ENCODE measurements at regions not wholly inside any gene's neighbourhood (a gene's known extent, or its start where the extent isn't known, plus 50 kb on each side); places are given as distances from the start of the nearest gene placed in this dataset.
A peak's percentile ranks its signal among the peaks of the same experiment; 100 is the strongest.

DNA sequence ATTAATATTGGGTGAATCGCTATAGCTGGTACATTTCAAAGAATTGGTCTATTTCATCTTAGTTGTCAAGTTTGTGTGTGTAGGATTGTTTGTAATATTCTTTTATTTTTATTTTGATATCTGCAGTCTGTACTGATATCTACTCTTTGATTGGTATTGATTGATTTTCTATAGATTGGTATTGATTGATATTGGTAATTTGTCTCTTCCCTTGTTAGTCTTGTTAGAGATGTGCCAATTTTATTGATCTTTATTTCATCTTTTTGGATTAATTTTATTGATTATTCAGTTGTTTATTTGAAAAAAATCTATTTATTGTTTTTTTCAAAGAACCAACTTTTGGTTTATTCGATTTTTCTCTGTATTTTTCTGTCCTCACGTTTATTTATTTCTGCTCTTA lies 61.4 kb downstream of the TM2D3 start:
- no peak for DNase-seq

DNA sequence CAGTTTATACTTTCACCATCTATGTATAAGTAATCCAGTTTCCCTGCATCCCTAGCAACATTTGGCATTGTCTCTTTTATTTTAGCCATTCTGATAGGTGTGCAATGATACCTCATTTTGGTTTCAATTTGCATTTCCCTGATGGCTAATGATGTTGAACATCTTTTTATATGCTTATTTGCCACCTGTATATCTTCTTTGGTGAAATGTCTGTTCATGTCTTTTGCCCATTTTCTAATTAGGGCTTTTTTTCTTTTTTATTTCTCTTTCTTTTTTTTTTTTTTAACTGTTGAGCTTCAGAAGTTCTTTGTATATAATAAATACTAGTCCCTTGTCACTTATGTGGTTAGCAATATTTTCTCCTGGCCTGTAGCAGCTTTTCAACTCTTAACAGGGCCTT lies 68.9 kb downstream of the TM2D3 start:
- DNase-seq = no peak

GRCh38 chr15:101580431-101580830 lies 71.8 kb downstream of the TM2D3 start:
- DNase-seq = peak; percentile 13

GRCh38 chr15:101579631-101580163 lies 72.5 kb downstream of the TM2D3 start:
- DNase-seq = peak; percentile 14

DNA sequence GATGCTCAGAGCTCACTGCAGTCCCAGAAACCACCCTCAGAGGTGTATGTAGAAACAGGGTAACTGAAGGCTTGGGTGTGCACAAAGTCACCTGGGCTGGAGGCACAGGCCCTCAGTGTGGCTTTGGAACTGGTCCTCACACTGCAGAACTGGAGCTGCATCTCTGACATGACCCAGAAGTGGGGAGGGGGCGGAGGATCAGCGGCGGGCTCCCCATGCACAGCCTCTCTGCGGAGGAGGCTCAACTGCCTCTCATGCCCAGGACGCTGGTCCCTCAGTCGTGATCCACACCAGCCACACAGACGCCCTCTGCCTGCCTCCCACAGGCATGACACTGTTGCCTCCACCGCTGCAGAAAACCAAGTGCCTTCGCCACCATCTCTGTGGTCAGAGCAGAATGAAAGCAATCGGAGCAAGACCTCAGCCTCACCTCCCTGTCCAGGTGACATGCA lies 73.7 kb downstream of the TM2D3 start:
- DNase-seq = peak; percentile 16

GRCh38 chr15:101573951-101574350 lies 78.2 kb downstream of the TM2D3 start:
- no peak for DNase-seq

DNA sequence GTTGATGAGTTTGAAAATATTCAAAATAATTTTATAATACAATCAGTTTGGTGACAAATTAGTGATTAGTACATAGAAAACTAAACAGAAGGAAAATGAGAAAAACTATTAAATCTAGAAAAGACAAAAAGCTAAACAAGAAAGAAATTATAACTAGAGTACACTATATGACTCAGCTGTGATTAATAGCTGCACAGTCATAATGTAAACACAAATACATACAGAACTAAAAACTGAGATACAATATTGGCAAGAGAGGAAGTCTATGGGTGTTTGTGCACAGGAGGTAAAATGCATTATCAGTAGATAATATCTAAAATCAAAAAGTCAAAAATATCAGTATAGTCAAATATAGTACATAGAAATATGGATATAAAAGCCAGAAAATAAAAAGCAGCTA lies 80.7 kb upstream of the PCSK6 start:
- no peak for DNase-seq

DNA sequence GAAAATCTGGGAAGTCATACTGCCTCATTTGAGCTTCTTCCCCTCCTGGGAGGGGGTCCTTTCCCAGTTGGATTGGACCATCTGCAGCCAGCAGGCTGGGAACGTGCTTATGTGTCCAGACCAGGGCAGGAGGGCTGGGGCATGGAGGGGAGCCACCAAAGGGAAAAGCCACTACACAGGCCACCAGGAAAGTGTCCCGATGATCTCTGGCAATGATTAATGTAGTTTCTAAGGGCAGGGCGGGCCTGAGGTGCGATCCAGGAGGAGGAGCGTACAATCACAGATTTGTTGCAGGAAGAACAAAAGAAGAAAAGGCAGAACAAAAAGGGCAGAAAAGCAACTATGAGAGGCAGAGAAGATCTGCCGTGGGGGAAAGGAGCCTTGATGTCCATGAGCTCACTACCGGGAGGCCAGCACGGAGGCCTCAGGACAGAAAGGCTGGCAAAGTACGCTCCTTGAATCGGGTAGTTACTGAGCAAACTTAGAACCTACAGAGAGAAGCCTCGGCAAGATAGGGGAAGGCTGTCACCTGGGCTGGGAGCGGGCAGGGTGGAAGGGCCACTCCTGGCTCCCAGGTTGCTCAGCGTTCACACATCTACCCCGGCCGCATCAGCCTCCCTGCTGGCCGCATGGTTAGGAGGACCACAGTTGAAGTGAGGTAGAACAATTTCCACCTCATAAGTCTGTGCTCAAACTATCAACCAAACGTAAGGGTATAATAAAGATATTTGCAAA lies 79.5 kb upstream of the PCSK6 start:
- no peak for DNase-seq

- DNase-seq = no peak
Measured at GRCh38 chr15:101568309-101568708, 78.8 kb upstream of the PCSK6 start.

DNA sequence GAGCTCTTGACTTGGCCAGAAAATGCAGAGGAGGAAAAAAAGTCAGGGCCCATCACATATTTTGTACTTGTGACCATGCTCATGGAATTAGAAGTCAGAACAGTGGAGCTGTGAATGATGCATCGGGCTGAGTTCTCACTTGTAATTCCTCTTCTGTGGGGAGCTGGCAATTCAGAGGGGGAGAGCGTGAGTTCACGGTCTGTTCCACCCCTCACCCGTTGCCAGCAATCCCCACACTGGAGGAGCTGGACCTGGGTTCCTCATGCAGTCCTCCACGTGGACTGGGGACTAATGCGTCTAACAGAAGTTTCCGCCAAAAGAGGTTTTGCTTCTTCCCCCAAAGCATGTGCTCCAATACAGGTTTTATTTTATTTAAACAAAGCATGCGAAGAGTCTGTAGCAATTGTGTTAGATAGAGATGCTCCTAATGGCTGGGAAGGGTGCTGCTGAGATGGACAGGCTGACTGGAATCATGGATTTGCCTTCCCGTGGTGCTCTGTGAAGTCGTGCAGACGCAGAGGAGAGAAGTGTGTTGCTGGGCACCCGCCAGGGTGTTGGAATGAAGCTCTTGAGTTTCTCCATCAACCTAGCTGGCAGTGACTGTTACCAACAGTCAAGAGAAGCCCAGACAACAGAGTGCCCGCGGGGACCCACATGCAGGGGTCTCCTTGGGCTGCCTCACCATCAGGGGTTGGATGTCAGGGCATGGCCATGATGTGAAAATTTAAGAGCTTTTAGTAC lies 77.4 kb upstream of the PCSK6 start:
- DNase-seq = no peak

DNA sequence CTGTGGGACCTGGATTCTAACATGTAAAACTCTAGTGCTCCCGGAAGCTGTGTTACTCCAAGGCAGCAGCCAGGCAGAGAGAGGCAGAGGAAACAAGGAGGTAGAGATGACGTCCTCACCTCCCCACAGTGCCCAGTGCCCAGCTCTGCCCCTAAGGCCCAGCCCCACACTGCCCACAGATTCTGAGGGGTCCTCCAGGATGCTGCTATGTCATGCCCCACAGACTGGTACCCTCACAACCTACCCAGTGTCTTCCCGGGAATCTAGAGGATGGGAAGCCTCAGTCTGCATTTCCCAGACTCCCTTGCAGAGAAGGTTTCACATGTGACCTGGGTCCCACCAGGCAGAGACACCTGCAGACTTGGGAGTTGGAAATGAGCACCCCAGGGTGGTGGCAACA lies 75.9 kb upstream of the PCSK6 start:
- DNase-seq = no peak

GRCh38 chr15:101563176-101563796 lies 73.8 kb upstream of the PCSK6 start:
- no peak for DNase-seq

DNA sequence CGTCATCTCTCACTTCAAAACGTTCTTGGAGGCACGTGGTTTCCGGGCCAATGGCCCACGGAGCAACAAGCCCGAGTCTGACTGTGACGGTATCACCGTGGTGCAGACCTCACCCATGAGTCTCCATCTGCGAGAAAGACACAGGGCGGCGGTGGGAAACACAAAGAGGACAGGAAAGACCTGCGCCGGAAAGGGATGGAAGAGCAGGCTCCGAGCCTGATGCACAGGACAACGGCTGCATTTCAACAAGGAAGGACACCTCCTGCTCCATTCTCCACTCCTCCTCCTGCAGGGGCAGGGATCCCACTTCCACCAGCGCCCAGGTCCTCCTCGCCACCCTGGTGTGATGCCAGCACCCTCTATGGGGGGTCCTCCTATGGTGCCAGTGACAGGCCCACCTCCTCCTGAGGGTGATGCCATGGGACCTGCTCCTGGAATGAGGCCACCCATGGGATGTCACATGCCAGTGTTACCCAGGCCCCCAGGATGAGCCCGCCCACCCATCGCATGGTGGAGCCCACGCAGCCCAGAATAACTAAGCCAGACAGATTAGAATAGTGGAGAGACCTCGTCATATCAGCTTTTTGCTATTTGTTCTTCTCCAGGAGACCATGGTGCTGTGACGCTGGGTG lies 73.0 kb upstream of the PCSK6 start:
- no peak for DNase-seq

DNA sequence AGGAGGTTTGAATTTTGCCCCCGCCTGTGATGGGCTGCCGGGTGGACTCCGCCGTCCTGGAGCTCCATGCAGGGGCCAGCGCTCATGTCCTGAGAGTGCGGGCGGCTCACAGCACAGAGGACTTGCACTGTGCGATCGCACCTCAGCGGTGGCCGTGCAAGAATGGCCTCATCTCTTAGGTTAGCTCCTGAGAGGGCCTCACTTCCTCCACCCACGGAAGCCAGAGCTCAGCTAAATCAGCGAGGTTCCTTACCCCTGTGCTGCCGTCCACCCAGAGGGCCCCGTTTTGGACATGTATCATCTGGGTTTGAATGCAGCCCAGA lies 72.0 kb upstream of the PCSK6 start:
- no peak for DNase-seq

GRCh38 chr15:101560722-101561583 lies 71.4 kb upstream of the PCSK6 start:
- DNase-seq = no peak

GRCh38 chr15:101559952-101560351 lies 70.4 kb upstream of the PCSK6 start:
- no peak for DNase-seq

DNA sequence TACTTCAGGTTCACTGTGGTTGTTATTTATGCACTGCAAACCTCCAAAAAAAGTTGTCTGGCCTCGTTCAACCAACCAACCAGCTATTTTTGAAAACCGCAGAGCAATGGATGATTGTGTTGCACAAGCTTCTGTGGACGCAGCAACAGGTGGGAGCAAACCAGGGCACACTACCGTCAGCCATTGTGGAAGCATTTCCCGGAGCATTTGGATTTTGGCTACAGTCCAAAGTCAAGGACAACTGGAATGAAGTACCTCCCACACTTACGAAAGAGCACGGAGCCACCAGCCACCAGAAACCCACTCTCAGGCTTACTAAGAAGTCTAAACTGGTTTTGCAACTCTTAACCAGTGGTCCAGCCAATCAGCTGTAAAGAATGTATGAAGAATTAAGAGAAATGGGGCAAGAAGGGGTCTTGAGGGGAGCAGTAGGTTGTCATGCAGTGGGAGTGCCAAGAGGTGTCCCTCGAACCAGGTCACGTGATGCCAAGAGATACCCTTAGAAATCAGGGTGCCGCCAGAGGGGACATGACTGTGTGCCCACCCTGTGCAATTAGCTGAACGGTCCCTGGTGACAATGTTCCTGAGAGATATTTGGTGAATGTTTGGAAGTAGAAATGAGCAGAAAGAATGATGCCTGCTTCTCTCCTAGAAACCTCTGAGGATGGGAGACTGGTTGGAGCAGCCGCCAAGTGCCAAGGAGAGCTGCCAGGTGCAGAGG lies 68.9 kb upstream of the PCSK6 start:
- DNase-seq = peak; percentile 78

- DNase-seq = no peak
Measured at GRCh38 chr15:101556273-101556672, 66.8 kb upstream of the PCSK6 start.

DNA sequence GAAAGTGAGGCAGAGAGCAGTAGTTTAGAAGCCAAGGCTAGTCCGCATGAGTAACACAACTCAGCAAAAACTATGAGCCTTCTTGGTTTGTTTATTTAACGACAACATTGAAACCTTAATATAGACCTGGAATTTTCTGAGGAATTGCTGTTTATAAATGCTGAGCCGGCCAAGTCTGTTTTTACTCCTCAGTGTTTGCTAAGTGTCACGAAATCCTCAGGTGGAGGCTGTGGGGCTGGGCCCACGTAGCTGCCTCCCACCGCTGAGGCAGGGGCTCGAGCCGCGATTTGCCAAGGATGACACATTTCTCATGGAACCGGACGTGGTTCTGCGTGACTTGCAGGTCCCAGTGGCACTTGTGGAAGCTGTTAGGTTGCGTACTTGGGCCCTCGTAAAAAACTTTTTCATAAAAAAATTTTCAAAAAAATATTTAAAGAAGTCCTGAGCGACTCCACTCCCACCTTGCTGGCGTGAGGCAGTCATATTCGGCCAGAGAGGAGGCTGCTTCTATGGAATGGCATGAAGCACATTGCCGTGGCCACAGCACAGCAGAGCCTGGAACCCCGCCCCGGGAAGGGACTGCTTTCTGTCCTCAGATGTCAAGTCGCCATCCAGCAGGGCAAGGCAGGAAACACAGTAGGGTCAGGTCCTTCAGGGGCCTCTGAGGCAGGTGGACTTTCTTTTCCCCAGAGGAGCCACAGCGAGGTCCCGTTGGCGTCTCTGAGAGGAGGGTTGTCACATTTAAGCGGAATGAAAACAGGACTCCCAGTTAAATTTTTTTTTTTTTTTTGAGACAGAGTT lies 64.8 kb upstream of the PCSK6 start:
- DNase-seq = peak; percentile 40

Data from tongue (tissue), 1 donor.